Neuron (in vitro differentiated cells): ENCODE measurements at regions not wholly inside any gene's neighbourhood (a gene's known extent, or its start where the extent isn't known, plus 50 kb on each side); places are given as distances from the start of the nearest gene placed in this dataset.
"Not testable (repeated sequence)": the region's sequence is repeated elsewhere in the genome, so short reads cannot be mapped to it uniquely, and the experiment has no call there.

Experiments
- H2AFZ ChIP-seq: one replicate; pipeline ENCODE4 v1.6.1; 2013; ENCODE audit warnings: low read depth, mild to moderate bottlenecking, inconsistent platforms, low read length, moderate library complexity
- H3K27me3 ChIP-seq: one replicate; pipeline ENCODE4 v1.6.1; 2013; ENCODE audit warnings: low read length; ENCODE audit not compliant: insufficient read depth
- H3K36me3 ChIP-seq: one replicate; pipeline ENCODE4 v1.6.1; 2013; ENCODE audit warnings: low read length; ENCODE audit not compliant: insufficient read depth
- H3K4me1 ChIP-seq: one replicate; pipeline ENCODE4 v1.6.1; 2013; ENCODE audit warnings: low read length; ENCODE audit not compliant: insufficient read depth
- H3K4me3 ChIP-seq: 2 replicates; pipeline ENCODE4 v1.5.1; 2013; ENCODE audit warnings: mild to moderate bottlenecking, low read length, moderate library complexity
- H3K9me3 ChIP-seq: one replicate; pipeline ENCODE4 v1.6.1; 2013; ENCODE audit warnings: low read length

DNA sequence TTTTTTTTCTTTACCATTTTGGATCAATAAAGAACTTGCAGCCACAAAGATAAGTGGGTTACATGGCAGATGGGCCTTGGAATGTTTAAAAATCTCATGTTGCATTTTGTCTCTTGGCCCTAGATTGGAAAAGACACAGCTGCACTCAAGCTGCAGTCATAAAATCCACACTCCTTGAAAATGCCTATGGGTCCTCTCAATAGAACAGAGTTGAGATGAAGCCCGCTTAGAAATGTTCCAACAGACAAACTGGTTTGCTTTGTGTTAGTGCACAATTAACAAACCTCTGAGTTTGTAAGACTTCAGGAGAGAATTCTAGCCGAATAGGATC, 401.2 kb upstream of the CDIN1 start:
- Histone ChIP-seq H3K9me3 (no peaks in the 10 kb centered on the region), H3K27me3 (no peaks in the 10 kb centered on the region), H3K36me3 (no peaks in the 10 kb centered on the region), H2AFZ (no peak overlapping the region), H3K4me3 (no peak overlapping the region), H3K4me1 (no peaks in the 10 kb centered on the region)

DNA sequence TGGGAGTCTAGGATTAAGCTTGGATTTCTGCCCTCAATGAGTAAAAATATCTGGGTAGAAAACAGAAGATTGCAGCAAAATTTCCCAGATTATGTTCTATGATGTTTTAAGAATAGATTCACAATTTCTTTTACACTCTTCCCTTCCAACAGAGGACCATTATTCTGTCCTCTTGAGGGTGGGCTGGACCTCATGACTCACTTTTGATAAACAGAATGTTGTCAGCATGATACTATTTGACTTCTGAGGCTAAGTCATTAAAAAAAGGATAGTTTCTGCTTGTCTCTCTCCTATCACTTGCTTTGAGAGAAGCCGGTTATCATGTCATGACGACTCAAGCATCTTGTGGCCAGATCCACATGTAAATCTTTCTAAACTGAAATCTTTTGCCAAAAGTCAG, 396.2 kb upstream of the CDIN1 start:
- Histone ChIP-seq H2AFZ (no peak overlapping the region), H3K4me1 (no peaks in the 10 kb centered on the region), H3K4me3 (no peak overlapping the region), H3K27me3 (no peaks in the 10 kb centered on the region), H3K36me3 (no peaks in the 10 kb centered on the region), H3K9me3 (no peaks in the 10 kb centered on the region)

DNA sequence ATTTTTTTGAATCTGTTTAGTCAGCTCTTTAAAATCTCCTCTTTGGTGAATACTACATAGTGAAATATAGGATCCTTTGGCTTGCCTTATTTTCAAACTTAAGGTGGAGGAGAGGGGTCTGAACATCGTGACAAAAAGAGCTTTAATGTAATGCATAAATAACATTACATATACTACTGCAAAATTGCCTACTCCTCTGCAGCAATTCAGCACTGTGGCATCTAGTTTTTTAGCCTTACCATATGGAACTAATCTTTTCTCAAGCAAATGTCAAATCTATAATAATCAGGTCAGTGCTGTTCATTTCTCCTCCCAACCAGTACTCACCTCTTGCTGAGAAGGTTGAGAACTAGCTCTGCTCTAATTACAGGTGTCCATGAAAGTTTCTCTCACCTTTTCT, 394.0 kb upstream of the CDIN1 start:
- Histone ChIP-seq H3K4me1 (no peaks in the 10 kb centered on the region), H3K4me3 (no peak overlapping the region), H3K36me3 (no peaks in the 10 kb centered on the region), H2AFZ (no peak overlapping the region), H3K27me3 (no peaks in the 10 kb centered on the region), H3K9me3 (no peaks in the 10 kb centered on the region)

DNA sequence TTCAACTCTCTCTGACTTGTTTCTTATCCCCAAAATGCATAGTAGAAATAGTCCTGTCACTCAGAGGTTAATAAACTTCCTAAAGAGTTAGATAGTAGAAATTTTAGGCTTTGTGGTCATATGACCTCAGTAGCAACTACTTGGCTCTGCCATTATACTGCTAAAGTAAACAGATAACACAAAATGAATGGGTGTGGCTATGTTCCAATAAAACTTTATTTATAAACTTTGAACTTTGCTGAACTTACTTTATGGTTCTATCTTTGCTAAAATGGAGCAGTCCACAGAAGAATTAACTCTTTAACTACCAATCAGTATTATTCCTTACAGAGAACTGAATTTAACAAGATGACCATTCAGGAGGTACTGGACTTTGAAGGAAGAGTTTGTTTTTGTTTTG, 393.6 kb upstream of the CDIN1 start:
- H3K9me3 ChIP-seq: no peaks in the 10 kb centered on the region
- no peak overlapping the region for H3K4me3 ChIP-seq
- H3K36me3 ChIP-seq: no peaks in the 10 kb centered on the region
- H3K27me3 ChIP-seq: no peaks in the 10 kb centered on the region
- H3K4me1 ChIP-seq: no peaks in the 10 kb centered on the region
- no peak overlapping the region for H2AFZ ChIP-seq

DNA sequence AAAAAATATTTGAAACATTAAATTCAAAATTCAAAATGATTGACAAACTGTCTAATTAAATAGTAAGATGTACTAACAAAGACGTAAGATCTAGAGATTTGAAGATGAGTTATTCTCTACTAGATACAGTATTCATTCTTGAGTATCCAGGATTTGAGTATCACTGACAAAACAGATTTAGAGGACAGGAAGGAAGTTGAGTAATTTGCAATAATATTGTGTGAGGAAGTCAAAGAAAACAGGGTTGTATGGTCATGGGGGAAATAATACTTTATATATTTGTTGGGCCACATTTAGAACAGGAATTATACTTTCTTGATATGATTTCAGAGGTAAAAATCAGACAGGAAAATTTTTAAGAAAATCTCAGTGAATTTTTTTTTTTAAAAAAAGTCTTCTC, 393.1 kb upstream of the CDIN1 start:
- no peak overlapping the region for H2AFZ ChIP-seq
- no peaks in the 10 kb centered on the region for H3K4me1 ChIP-seq
- H3K9me3 ChIP-seq: no peaks in the 10 kb centered on the region
- H3K4me3 ChIP-seq: no peak overlapping the region
- no peaks in the 10 kb centered on the region for H3K27me3 ChIP-seq
- H3K36me3 ChIP-seq: no peaks in the 10 kb centered on the region

DNA sequence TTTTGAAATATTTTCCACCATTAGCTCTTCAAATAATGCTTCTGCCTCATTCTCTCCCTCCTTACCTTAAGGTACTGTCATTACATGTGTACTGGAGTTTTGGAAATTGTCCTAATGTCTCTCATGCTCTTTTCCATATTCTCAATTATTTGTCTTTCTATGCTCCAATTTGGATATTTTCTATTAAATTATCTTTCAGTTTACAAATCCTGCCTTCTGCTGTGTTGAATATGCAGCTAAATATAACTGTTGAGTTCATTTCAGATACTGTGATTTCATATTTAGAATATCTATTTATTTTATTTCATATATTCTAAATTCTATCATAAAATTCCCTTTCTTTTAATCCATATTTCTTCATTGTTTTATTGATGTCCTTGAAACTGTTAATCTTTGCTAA, 388.0 kb upstream of the CDIN1 start:
- Histone ChIP-seq H3K27me3 (no peaks in the 10 kb centered on the region), H3K9me3 (no peaks in the 10 kb centered on the region), H3K4me1 (no peaks in the 10 kb centered on the region), H3K4me3 (no peak overlapping the region), H3K36me3 (no peaks in the 10 kb centered on the region), H2AFZ (no peak overlapping the region)

DNA sequence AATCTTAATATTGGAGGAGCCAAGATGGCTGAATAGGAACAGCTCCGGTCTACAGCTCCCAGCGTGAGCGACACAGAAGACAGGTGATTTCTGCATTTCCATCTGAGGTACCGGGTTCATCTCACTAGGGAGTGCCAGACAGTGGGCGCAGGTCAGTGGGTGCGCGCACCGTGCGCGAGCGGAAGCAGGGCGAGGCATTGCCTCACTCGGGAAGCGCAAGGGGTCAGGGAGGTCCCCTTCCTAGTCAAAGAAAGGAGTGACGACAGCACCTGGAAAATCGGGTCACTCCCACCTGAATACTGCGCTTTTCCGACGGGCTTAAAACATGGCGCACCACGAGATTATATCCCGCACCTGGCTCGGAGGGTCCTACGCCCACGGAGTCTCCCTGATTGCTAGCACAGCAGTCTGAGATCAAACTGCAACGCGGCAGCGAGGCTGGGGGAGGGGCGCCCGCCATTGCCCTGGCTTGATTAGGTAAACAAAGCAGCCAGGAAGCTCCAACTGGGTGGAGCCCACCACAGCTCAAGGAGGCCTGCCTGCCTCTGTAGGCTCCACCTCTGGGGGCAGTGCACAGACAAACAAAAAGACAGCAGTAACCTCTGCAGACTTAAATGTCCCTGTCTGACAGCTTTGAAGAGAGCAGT, 383.9 kb upstream of the CDIN1 start:
- not testable (repeated sequence) for H3K27me3 ChIP-seq, H3K36me3 ChIP-seq, H2AFZ ChIP-seq, H3K9me3 ChIP-seq, H3K4me1 ChIP-seq, H3K4me3 ChIP-seq

DNA sequence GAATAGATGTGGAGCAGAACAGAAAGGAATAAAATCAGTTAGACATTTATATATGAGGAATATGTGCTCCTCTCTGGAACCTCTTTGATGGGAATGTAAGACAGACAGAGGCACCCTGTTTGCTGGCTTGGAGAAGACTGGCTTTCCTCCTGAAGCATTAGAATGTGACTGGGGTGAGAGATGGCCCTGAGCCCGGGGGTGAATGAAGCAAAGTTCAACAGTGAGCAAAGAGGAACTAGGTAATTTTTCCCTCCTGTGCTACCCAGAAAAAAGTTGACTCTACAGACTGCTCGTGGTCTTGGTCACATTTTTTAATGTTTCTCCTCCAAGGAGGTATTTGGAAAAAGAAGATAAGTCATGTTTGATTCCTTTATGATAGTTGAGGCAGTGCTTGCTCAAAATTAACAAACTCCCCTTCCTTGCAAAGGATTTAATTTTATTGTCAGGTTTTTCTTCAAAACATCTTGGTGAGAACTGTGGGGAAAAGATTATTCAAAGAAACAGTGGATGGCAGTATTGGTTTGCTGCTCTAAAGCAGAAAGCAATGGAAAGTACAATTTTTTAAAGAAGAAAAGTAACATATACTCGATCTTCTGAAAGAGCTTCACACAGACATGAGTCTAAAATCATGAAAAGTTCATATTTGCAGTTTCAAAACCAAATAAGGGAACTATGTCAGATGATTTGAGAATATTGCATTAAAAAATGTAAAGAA, 370.4 kb upstream of the CDIN1 start:
- Histone ChIP-seq H3K36me3 (no peaks in the 10 kb centered on the region), H3K4me3 (no peak overlapping the region), H3K9me3 (no peaks in the 10 kb centered on the region), H2AFZ (no peak overlapping the region), H3K27me3 (no peaks in the 10 kb centered on the region), H3K4me1 (no peaks in the 10 kb centered on the region)

DNA sequence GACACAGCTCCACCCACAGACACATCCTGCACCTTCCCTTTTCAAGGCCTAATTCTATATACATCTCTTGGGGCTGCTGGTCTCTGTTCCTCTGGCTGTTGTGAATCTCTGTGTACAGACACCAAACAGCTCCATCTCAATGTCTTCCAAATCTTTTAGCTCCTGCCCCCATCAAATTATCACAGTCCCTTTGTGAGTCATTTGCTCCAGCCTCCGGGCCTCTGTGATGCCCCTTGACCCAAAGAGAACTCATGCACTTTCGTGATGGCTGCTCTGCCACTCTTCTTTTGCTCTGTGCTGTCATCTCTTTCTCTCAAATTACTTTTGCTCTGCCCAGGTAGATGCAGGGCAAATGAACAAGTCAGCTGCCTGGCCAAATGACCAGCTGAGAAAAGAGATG, 369.0 kb upstream of the CDIN1 start:
- no peaks in the 10 kb centered on the region for H3K9me3 ChIP-seq
- H3K36me3 ChIP-seq: no peaks in the 10 kb centered on the region
- no peak overlapping the region for H3K4me3 ChIP-seq

DNA sequence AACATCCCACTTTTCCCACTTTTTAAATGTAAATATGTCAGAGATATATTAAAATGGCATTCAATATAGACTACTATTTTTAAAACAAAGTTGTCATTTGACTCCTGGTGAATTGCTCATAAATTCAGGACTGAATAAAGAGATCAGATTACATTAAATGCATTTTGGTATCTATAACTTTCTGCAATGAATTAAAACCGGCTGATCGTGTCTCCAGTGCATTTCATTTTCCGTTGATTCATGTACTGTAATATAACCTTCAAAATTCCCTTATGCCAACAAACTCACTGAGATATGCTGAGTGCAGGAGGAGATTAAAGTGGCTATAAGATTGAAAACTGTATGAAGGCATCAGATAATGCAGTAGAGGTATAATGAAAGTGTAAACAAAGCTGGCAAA, 361.1 kb upstream of the CDIN1 start:
- no peak overlapping the region for H2AFZ ChIP-seq
- no peaks in the 10 kb centered on the region for H3K36me3 ChIP-seq
- H3K4me1 ChIP-seq: no peaks in the 10 kb centered on the region
- H3K27me3 ChIP-seq: no peaks in the 10 kb centered on the region
- peaks cover 3% of the 10 kb centered on the region for H3K9me3 ChIP-seq
- H3K4me3 ChIP-seq: no peak overlapping the region

More for the DNA sequence above, 369.0 kb upstream of the CDIN1 start:
- Histone ChIP-seq H3K27me3 (no peaks in the 10 kb centered on the region), H2AFZ (no peak overlapping the region), H3K4me1 (no peaks in the 10 kb centered on the region)

DNA sequence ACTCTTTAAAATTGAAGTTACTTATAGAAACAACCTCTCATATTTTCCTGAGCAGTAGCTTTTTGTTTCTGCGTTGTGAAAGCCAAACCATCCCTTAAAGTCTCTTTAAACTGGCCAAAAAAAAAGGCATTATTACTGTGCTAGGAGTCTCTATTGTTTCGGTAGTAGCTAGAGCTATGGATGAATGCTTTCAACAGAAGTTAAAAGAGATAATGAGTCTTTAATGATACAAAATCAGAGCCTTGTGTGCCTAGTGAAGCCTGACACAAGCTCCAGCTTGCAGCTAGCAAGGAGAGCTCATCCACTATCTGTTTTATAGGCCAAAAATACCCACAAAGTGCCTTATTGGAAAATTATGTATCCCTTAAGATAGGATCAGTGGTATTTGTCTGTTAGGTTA, 360.4 kb upstream of the CDIN1 start:
- H3K4me3 ChIP-seq: no peak overlapping the region
- H3K9me3 ChIP-seq: peaks cover 3% of the 10 kb centered on the region
- H3K27me3 ChIP-seq: no peaks in the 10 kb centered on the region
- H3K36me3 ChIP-seq: no peaks in the 10 kb centered on the region
- H3K4me1 ChIP-seq: no peaks in the 10 kb centered on the region
- H2AFZ ChIP-seq: no peak overlapping the region

DNA sequence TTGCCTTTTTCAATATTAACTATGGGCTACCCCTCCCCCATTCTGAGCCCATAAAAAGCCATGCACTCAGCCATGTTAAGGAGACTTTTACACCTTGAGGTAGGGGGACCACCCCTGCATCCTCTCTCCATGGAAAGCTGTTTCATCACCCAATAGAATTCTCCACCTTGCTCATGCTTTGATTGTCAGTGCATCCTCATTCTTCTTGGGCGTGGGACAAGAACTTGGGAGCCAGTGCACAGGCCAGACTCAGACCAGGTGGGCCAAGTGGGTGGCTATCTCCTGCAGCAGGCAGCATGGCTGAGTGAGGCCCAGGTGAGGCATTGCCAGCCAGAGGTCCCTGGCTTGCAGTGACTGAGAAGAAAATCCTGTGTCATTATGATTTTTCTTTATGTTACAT, 357.4 kb upstream of the CDIN1 start:
- no peak overlapping the region for H2AFZ ChIP-seq
- no peak overlapping the region for H3K4me3 ChIP-seq
- no peaks in the 10 kb centered on the region for H3K4me1 ChIP-seq
- no peaks in the 10 kb centered on the region for H3K36me3 ChIP-seq
- H3K9me3 ChIP-seq: peaks cover 3% of the 10 kb centered on the region
- no peaks in the 10 kb centered on the region for H3K27me3 ChIP-seq

DNA sequence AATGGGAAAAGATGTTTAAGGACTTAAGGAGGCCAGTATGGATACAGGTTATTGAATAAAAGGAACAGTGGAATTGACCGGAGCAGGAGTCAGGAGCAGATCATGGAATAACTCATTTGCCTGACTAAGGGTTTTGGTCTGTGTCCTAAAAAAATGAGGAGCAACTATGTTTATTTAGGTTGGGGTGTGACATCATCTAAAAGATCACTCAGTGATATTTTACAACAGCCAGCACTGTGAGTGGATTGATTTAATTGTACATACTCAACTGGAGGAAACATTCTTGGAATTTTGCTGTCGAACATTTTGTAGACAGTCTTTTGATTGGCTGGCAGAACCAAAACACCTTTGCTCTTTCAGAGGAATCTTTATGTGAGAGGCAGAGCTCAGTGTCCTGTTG, 348.6 kb upstream of the CDIN1 start:
- H3K27me3 ChIP-seq: no peaks in the 10 kb centered on the region
- no peaks in the 10 kb centered on the region for H3K4me1 ChIP-seq
- no peak overlapping the region for H2AFZ ChIP-seq
- no peak overlapping the region for H3K4me3 ChIP-seq
- no peaks in the 10 kb centered on the region for H3K9me3 ChIP-seq
- no peaks in the 10 kb centered on the region for H3K36me3 ChIP-seq

DNA sequence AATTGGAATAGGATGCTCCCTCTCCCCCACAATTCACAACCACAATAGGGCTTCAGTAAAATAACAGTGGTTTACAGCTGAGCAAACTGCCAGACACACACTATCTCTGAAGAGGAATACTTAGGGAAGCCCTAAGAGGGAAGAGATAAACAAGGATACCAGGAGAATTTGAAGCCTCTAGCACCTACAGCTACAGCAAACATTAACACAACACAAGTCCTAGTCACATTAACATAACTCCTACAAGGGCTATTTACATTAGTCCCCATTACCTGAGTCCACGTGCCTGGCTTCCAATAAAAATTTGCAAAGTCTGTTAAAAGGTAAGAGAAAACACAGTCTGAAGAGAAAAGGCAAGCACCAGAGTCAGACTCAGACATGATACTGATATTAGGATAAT, 346.9 kb upstream of the CDIN1 start:
- H3K36me3 ChIP-seq: no peaks in the 10 kb centered on the region
- no peaks in the 10 kb centered on the region for H3K27me3 ChIP-seq
- H2AFZ ChIP-seq: no peak overlapping the region
- H3K4me1 ChIP-seq: no peaks in the 10 kb centered on the region
- H3K9me3 ChIP-seq: no peaks in the 10 kb centered on the region
- H3K4me3 ChIP-seq: no peak overlapping the region
